GM12878 (cell line): ENCODE measurements at regions not wholly inside any gene's neighbourhood (a gene's known extent, or its start where the extent isn't known, plus 50 kb on each side); places are given as distances from the start of the nearest gene placed in this dataset.

Experiments
- ATAC-seq: fragments of 200-7000 bp; cut with Tn5 transposase; 3 replicates; pipeline ENCODE4 v1.9.1; 2020; ENCODE audit warnings: mild to moderate bottlenecking, moderate library complexity
- BruUV-seq: library from RNA; stranded (reverse); fragments of 400-500 nt; replicated peaks from 2 replicates; lab custom pipeline; 2021; lab: Mats Ljungman, UMichigan
- CTCF ChIA-PET: fragments of 300-600 bp; sonication (Branson Sonifier 250); formaldehyde crosslinking; extraction: SDS; loops from one replicate; lab custom pipeline; 2021; ENCODE audit warnings: inconsistent platforms; lab: Yijun Ruan, JAX
- POLR2A ChIA-PET: fragments of 350-600 bp; formaldehyde crosslinking; extraction: SDS; loops from one replicate; lab custom pipeline; 2021; ENCODE audit warnings: inconsistent platforms; lab: Charles Lee
- RAD21 ChIA-PET: fragments of 300-600 bp; sonication (Branson Sonifier 250); formaldehyde crosslinking; loops from one replicate; lab custom pipeline; 2023; ENCODE audit warnings: antibody characterized with exemption; ENCODE audit not compliant: unreplicated experiment; lab: Charles Lee
- SMC1A ChIA-PET: fragments of 300-600 bp; sonication (Branson Sonifier 250); formaldehyde crosslinking; loops from one replicate; lab custom pipeline; 2023; ENCODE audit not compliant: unreplicated experiment, uncharacterized antibody; lab: Charles Lee
- DNase-seq: peaks from one replicate; pipeline ENCODE4 v3.0.0-alpha.2; 2011; ENCODE audit warnings: low read depth, low spot score
- FAIRE-seq: peaks from 3 replicates; lab custom pipeline; 2011; peaks lifted over from hg19 to GRCh38; lab: Jason Lieb, UNC
- H2AFZ ChIP-seq: 2 replicates; pipeline ENCODE4 v1.6.0; 2011; ENCODE audit warnings: low read depth, low read length, control low read depth; ENCODE audit not compliant: control insufficient read depth
- H3K27ac ChIP-seq: 2 replicates; pipeline ENCODE4 v1.5.1; 2011; ENCODE audit warnings: control low read depth; ENCODE audit not compliant: control insufficient read depth, insufficient read depth
- H3K27me3 ChIP-seq, 2 experiments: replicated peaks in 1 of 2; 2 replicates each; pipeline versions ENCODE4 v1.6.0 to v1.6.1; 2011; ENCODE audit warnings: low read length in 1 of 2; ENCODE audit not compliant: control insufficient read depth in 2 of 2, insufficient read depth in 2 of 2
- H3K36me3 ChIP-seq, 2 experiments: 2 replicates each; pipeline ENCODE4 v1.5.1; 2011; ENCODE audit warnings: low read length in 1 of 2; ENCODE audit not compliant: control insufficient read depth in 2 of 2, insufficient read depth in 2 of 2
- H3K4me1 ChIP-seq: 2 replicates; pipeline ENCODE4 v1.6.1; 2011; ENCODE audit warnings: mild to moderate bottlenecking, low read length, moderate library complexity, mixed read lengths; ENCODE audit not compliant: control insufficient read depth, insufficient read depth
- H3K4me2 ChIP-seq: 2 replicates; pipeline ENCODE4 v1.6.0; 2011; ENCODE audit warnings: control low read depth; ENCODE audit not compliant: control insufficient read depth, insufficient read depth
- H3K4me3 ChIP-seq: fragments of 200-600 bp; sonication (generic); 2 replicates; pipeline ENCODE4 v1.5.1; 2016
- H3K79me2 ChIP-seq: 2 replicates; pipeline ENCODE4 v1.6.0; 2011; ENCODE audit warnings: low read length; ENCODE audit not compliant: control insufficient read depth, insufficient read depth
- H3K9ac ChIP-seq: 2 replicates; pipeline ENCODE4 v1.8.0; 2011; ENCODE audit warnings: low read length, control low read depth, mixed read lengths; ENCODE audit not compliant: control insufficient read depth, insufficient read depth
- H3K9me3 ChIP-seq: replicated peaks from 3 replicates; pipeline ENCODE4 v1.5.1; 2011; ENCODE audit warnings: mild to moderate bottlenecking, low read length; ENCODE audit not compliant: control insufficient read depth, insufficient read depth
- H4K20me1 ChIP-seq: 2 replicates; pipeline ENCODE4 v1.6.0; 2011; ENCODE audit not compliant: control insufficient read depth, insufficient read depth
- ETV6 ChIP-seq, 2 experiments: fragments of 450-650 bp in 1 of 2; IDR thresholded peaks in 1 of 2; conservative IDR thresholded peaks in 1 of 2; 2 replicates each; pipeline ENCODE4 v1.6.1; 2014; ENCODE audit warnings: antibody characterized with exemption in 1 of 2, borderline replicate concordance in 1 of 2, low read depth in 1 of 2, mild to moderate bottlenecking in 1 of 2, moderate library complexity in 1 of 2
- GATAD2B ChIP-seq: fragments of 450-650 bp; conservative IDR thresholded peaks from 2 replicates; pipeline ENCODE4 v1.6.1; 2017; ENCODE audit warnings: low read depth, mild to moderate bottlenecking, moderate library complexity
- HDGF ChIP-seq: fragments of 450-650 bp; IDR thresholded peaks from 2 replicates; pipeline ENCODE4 v1.6.1; 2016; ENCODE audit warnings: antibody characterized with exemption
- JUND ChIP-seq: IDR thresholded peaks from 2 replicates; pipeline ENCODE4 v1.6.1; 2012; ENCODE audit warnings: low read depth, mild to moderate bottlenecking, low read length, improper control_type of control experiment, moderate library complexity
- LARP7 ChIP-seq: fragments of 450-650 bp; IDR thresholded peaks from 2 replicates; pipeline ENCODE4 v1.6.1; 2017; ENCODE audit warnings: mild to moderate bottlenecking
- MEF2B ChIP-seq: fragments of 450-650 bp; IDR thresholded peaks from 2 replicates; pipeline ENCODE4 v1.6.1; 2018; ENCODE audit warnings: mild to moderate bottlenecking, moderate library complexity; ENCODE audit not compliant: partially characterized antibody, poor library complexity, severe bottlenecking
- MYB ChIP-seq: fragments of 150-350 bp; IDR thresholded peaks from 2 replicates; pipeline ENCODE4 v1.6.1; 2014; ENCODE audit warnings: mild to moderate bottlenecking, low read depth, low read length, borderline replicate concordance
- POLR2AphosphoS2 ChIP-seq: IDR thresholded peaks from 2 replicates; pipeline ENCODE4 v1.6.1; 2011; ENCODE audit warnings: low read depth, mild to moderate bottlenecking, low read length, improper control_type of control experiment, moderate library complexity
- POLR2AphosphoS5 ChIP-seq: IDR thresholded peaks from 2 replicates; pipeline ENCODE4 v1.6.1; 2011; ENCODE audit warnings: mild to moderate bottlenecking, low read length, inconsistent platforms
- POU2F2 ChIP-seq: IDR thresholded peaks from 3 replicates; pipeline ENCODE4 v1.6.1; 2011; ENCODE audit warnings: low read depth, mild to moderate bottlenecking, low read length, borderline replicate concordance
- PRDM15 ChIP-seq: fragments of 450-650 bp; formaldehyde crosslinking; IDR thresholded peaks from 2 replicates; pipeline ENCODE4 v1.4.0; 2020; ENCODE audit warnings: mild to moderate bottlenecking, moderate library complexity
- RBBP5 ChIP-seq: fragments of 200-600 bp; sonication (generic); conservative IDR thresholded peaks from 2 replicates; pipeline ENCODE4 v1.6.1; 2016
- RUNX3 ChIP-seq: IDR thresholded peaks from 2 replicates; pipeline ENCODE4 v1.6.1; 2012; ENCODE audit warnings: low read length, inconsistent platforms
- SMC3 ChIP-seq: IDR thresholded peaks from 2 replicates; pipeline ENCODE4 v1.6.1; 2011; ENCODE audit warnings: low read length, improper control_type of control experiment, borderline replicate concordance
- SUZ12 ChIP-seq: fragments of 200-600 bp; sonication (generic); IDR thresholded peaks from one replicate; pipeline ENCODE4 v1.6.1; 2018; ENCODE audit warnings: antibody characterized with exemption, mild to moderate bottlenecking; ENCODE audit not compliant: unreplicated experiment
- TCF3 ChIP-seq: IDR thresholded peaks from 2 replicates; pipeline ENCODE4 v1.6.1; 2012; ENCODE audit warnings: low read depth, mild to moderate bottlenecking, low read length, borderline replicate concordance; ENCODE audit not compliant: insufficient read depth
- ZBTB40 ChIP-seq: fragments of 450-650 bp; IDR thresholded peaks from 2 replicates; pipeline ENCODE4 v1.6.1; 2016; ENCODE audit warnings: mild to moderate bottlenecking, moderate library complexity, borderline replicate concordance
- ZNF207 ChIP-seq: fragments of 450-650 bp; IDR thresholded peaks from 2 replicates; pipeline ENCODE4 v1.6.1; 2014; ENCODE audit warnings: antibody characterized with exemption, mild to moderate bottlenecking, borderline replicate concordance
- WGBS: methylation state at CpG from one replicate; pipeline ENCODE4 v1.1.6; 2016; ENCODE audit warnings: low lambda C conversion rate; ENCODE audit not compliant: insufficient replicate concordance, insufficient coverage; ENCODE audit errors: missing lambda C conversion rate; 5-methylcytosine and 5-hydroxymethylcytosine counted together
- in situ Hi-C: fragments of 300-500 bp; cut with MboI; formaldehyde crosslinking; loops from 9 replicates; pipeline ENCODE4 v1.14.3; 2018; ENCODE audit warnings: mixed read lengths
- intact Hi-C: fragments of 100-400 bp; cut with micrococcal nuclease; formaldehyde crosslinking; loops from one replicate; pipeline ENCODE4 v1.14.2; 2022; ENCODE audit not compliant: unreplicated experiment

- ChIA-PET RAD21 (interaction anchor here (0.7 to 0.9 kb wide), 2 partner anchors 480 to 1791 kb away, joined by 3 read pairs; no protein-coding TSS in a partner anchor), CTCF (interaction anchor here (1.5 kb wide), 1 partner anchor 10 kb away, joined by 3 read pairs; no protein-coding TSS in a partner anchor), SMC1A (no interaction called here)
- Histone ChIP-seq H3K36me3 (no peaks in the 10 kb centered on the region), H3K4me2 (no peak overlapping the region), H3K27ac (no peak overlapping the region), H3K9me3 (no peaks in the 10 kb centered on the region; the same call in 1 of the 3 replicates), H3K4me1 (no peaks in the 10 kb centered on the region)
- intact Hi-C loops = no loop called here
- no peak for FAIRE-seq
- in situ Hi-C loops = no loop called here
- TF ChIP-seq PRDM15 (CRISPR knock-in tag) (no peak), ZNF207 (no peak), HDGF (no peak), RUNX3 (no peak), TCF3 (no peak), POU2F2 (no peak), SMC3 (no peak), SUZ12 (no peak), ETV6 (conservative IDR thresholded peaks at IDR 0.05 in 1 of 2, IDR thresholded peaks at IDR 0.05 in 1 of 2; ENCODE audit: borderline replicate concordance in 1 of 2, low read depth in 1 of 2) (no peak), RBBP5 (no peak), JUND (no peak), POLR2AphosphoS2 (no peak), MYB (no peak), MEF2B (no peak), GATAD2B (no peak), ZBTB40 (no peak), POLR2AphosphoS5 (no peak), LARP7 (no peak)
- TF ChIP-seq, all 136 proteins: peak for 0
- Histone ChIP-seq H3K9ac (no peak overlapping the region), H3K4me3 (no peak overlapping the region), H3K27me3 (no peaks in the 10 kb centered on the region), H4K20me1 (no peaks in the 10 kb centered on the region), H2AFZ (no peak overlapping the region), H3K79me2 (no peaks in the 10 kb centered on the region)
- BruUV-seq = no TSS peak
- POLR2A ChIA-PET = no interaction called here
- DNase-seq (no peak), ATAC-seq (no peak)
- no CpG with 5 or more reads among the region's 1 CpG for WGBS
Observed at GRCh38 chr14:105797546-105797945, 271.2 kb downstream of the TMEM121 start.
